DOHH2 (cell line): ENCODE measurements at regions not wholly inside any gene's neighbourhood (a gene's known extent, or its start where the extent isn't known, plus 50 kb on each side); places are given as distances from the start of the nearest gene placed in this dataset.

Experiments
- CTCF ChIP-seq: fragments of 200-600 bp; sonication (generic); IDR thresholded peaks from one replicate; pipeline ENCODE4 v1.5.1; 2014; ENCODE audit warnings: antibody characterized with exemption, mild to moderate bottlenecking, low read depth, low read length; ENCODE audit not compliant: poor library complexity, severe bottlenecking
- EZH2phosphoT487 ChIP-seq: fragments of 200-600 bp; sonication (generic); IDR thresholded peaks from 2 replicates; pipeline ENCODE4 v1.6.1; 2017; ENCODE audit warnings: borderline replicate concordance, mild to moderate bottlenecking, antibody characterized with exemption, low read length, moderate library complexity, mixed read lengths

GRCh38 chr12:42639556-42639955 is 50.0 kb upstream of the PRICKLE1 start:
- TF ChIP-seq CTCF: no peak
- no peak for TF ChIP-seq EZH2phosphoT487
